ENCODE measurements at regions not wholly inside any gene's neighbourhood (a gene's known extent, or its start where the extent isn't known, plus 50 kb on each side); places are given as distances from the start of the nearest gene placed in this dataset.
A peak's percentile ranks its signal among the peaks of the same experiment; 100 is the strongest.
"Not testable (repeated sequence)": the region's sequence is repeated elsewhere in the genome, so short reads cannot be mapped to it uniquely, and the experiment has no call there.

DNA sequence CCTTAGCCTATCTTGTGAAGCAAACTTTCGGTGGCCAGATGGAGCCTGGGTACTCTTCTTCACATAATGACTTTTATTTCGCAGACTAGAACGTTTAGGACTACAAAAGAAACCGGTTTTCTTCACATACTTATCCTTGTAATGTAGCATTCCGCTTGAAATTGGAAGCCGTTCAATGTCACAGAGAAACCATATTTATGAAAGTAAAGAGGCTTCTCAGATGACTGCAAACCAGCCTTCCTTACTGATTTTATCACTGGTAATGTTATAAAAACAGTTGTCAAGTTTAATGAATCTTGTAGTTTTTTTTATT, 94.1 kb downstream of the PPIAL4G start:
- Mint-ChIP-seq H3K27me3 (no peaks in the 10 kb centered on the region), H3K4me1 (peaks cover 16 to 37% (median 30%) of the 10 kb centered on the region in 3 donors), H3K36me3 (no peaks in the 10 kb centered on the region), H3K27ac (peak overlapping the region; percentile 87 to 100 (median 100)), H3K9me3 (no peaks in the 10 kb centered on the region), H3K4me3 (peak overlapping the region; percentile 83 to 99 (median 98))

DNA sequence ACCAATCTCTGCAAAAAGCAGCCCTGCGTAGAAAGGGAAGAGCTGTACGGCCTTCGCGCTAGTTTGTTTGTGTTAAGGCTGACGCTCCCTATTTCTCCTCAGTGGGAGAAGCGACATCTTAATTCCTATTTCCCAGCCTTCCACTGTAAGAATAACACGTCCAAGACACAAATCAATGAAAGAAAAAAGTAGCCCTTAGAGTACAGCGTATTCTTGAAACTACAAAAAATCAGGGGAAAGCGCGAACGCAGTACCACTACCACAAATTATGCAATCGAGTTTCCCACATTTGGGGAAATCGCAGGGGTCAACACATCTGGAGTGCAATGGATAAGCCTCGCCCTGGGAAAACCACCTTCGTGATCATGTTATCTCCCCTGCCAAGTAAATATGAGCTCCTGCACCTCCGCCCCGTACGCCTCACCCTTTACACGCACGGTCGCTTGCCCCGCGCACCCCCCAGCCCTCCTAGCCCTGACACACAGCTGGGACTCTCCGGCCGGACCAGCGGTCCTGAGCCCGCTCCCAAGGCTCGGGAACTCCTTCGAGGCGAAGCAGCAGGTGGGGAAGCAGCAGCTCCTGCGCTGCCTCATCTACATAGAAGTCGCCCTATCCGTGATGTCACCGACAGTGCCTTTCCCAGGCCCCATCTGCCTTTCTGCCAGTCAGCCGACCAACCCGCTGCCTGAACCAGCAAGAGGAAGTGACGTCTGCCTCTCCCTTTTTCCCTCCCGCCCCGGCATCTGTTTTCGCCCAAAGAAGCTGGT, 94.7 kb downstream of the PPIAL4G start:
- H3K4me1 Mint-ChIP-seq: peaks cover 16 to 37% (median 30%) of the 10 kb centered on the region in 3 donors
- peak overlapping the region; percentile 83 to 99 (median 98) for H3K4me3 Mint-ChIP-seq
- no peaks in the 10 kb centered on the region for H3K9me3 Mint-ChIP-seq
- H3K27ac Mint-ChIP-seq: peak overlapping the region; percentile 87 to 100 (median 100)
- no peaks in the 10 kb centered on the region for H3K27me3 Mint-ChIP-seq
- no peaks in the 10 kb centered on the region for H3K36me3 Mint-ChIP-seq

DNA sequence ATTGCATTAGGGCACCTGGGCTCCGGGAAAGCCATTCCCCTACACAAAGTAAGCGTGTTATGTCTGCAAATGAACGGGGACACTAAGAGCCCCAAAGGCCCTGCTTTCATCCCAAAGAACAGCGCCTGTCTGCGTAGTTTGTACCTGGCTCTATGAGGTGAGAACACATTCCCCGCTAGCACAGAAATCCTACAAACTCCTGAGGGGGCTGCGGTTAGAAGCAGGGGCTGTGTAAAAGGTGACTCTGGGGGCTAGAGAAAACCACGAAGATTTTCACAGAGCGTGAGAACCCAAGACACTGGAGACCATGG, 95.2 kb downstream of the PPIAL4G start:
- Mint-ChIP-seq H3K4me1 (peaks cover 16 to 39% (median 30%) of the 10 kb centered on the region in 3 donors), H3K4me3 (peak overlapping the region; percentile 83 to 99 (median 98)), H3K27ac (peak overlapping the region; percentile 87 to 100 (median 100))
- H3K9me3 Mint-ChIP-seq, H3K36me3 Mint-ChIP-seq, H3K27me3 Mint-ChIP-seq: not testable (repeated sequence)

DNA sequence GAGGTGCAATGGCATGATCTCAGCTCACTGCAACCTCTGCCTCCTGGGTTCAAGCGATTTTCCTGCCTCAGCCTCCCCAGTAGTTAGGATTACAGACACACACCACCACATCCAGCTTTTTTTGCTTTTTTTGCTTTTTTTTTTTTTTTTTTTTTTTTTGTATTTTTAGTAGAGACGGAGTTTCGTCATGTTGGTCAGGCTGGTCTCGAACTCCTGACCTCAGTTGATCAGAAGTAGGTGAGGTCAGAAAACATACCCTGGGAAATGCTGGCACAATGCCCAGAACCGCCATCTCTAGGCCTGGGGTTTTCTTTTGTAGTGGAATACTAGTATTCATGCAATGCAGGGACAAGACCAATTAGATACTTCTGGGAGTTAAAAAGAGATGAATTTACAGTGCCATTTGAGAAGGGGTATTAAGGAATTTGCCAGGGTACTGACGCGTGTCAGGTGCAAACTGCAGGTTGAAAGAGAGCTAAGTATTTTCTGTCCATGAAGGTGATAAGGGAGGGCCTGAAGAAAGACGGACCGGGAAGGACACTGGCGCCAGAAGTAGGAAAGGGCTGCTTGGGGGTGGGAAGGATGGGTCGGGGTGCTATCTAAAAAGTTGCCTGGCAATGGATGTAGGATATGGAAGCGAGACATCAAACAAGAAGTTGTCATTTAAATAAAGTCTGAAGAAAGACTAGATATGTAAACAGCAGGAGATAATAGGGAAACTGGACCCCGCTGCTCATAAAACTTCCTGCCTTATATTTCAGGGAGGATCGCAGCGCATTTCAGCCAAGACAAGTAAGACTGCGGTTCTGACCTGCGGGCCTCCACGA, 95.8 kb downstream of the PPIAL4G start:
- Mint-ChIP-seq H3K4me3 (peak overlapping the region in 3 of 4 donors; percentile 55 to 97 (median 83)), H3K4me1 (peaks cover 16 to 39% (median 30%) of the 10 kb centered on the region in 3 donors), H3K27ac (peak overlapping the region; percentile 87 to 100 (median 100))
- not testable (repeated sequence) for H3K36me3 Mint-ChIP-seq, H3K9me3 Mint-ChIP-seq, H3K27me3 Mint-ChIP-seq

DNA sequence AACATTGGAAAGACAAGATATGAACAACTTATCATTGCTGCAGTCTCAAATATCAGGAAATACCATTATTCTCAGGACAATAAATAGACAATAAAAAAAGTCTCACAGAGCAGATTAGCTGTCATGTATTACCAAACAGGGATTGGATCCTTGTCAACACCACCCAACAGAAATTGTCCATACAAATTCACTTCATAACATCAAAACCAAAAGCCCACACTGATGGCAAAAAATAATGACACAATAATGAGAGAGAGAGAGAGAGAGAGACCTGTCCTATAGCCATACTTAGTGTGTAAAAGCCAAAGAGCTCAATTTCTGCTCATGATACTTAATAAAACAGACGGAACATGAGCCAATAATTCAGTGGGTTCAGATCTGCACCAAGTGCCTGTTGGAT, 96.5 kb downstream of the PPIAL4G start:
- Mint-ChIP-seq H3K27me3 (no peaks in the 10 kb centered on the region), H3K9me3 (no peaks in the 10 kb centered on the region), H3K4me3 (peak overlapping the region in 2 of 4 donors; percentile 4 to 13), H3K4me1 (peaks cover 16 to 39% (median 30%) of the 10 kb centered on the region in 3 donors), H3K27ac (peak overlapping the region; percentile 70 to 87 (median 87)), H3K36me3 (no peaks in the 10 kb centered on the region)

DNA sequence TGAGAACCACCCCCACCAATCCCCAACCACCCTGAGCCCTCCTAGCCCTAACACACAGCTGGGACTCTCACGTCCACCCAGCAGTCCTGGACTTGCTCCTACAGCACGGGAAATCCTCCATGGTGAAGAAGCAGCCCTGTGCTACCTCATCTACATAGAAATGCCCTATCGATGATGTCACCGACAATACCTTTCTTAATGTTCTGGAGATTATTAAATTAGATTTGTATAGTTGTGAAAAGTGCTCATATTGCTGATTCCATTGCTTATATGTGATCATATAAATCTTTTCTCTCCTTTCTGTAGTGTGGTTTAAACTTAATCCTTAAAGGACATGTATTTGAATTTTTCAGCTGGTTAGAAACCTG, 97.1 kb downstream of the PPIAL4G start:
- H3K9me3 Mint-ChIP-seq, H3K27me3 Mint-ChIP-seq, H3K36me3 Mint-ChIP-seq: not testable (repeated sequence)
- H3K4me3 Mint-ChIP-seq: peak overlapping the region in 2 of 4 donors; percentile 13 to 67
- peak overlapping the region in 2 of 3 donors; percentile 87 to 88 for H3K27ac Mint-ChIP-seq
- peaks cover 16 to 39% (median 30%) of the 10 kb centered on the region in 3 donors for H3K4me1 Mint-ChIP-seq

DNA sequence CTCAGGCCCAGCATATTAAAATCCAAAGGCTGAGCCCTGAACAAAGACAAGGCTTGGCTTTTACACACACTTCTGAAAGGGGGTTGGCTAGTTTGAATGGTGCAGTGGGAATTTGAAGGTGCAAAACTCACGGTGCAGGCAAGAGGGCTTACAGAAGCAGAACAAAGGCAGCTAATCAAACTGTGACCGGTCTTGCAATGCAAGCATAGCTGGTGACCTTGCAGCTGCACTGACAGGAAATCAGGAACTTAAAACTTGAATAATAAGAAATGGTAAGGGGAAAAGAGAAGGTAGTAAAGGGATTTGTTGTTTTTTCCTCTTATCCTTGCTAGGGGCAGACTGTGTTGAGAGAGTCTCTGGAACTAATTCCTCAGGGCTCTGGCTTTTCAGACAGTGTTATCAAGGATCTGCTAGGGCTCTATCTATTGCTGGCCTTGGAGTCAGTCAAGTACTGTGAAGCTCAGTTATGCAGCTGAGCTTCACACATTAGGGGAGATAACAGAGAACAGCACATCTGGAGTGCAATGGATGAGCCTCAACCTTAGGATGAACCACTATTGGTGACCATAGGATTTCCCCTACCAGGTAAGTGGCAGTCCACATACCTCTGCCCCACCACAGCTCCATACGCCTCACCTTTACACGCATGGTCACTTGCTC, 97.6 kb downstream of the PPIAL4G start:
- Mint-ChIP-seq H3K4me1 (peaks cover 16 to 39% (median 30%) of the 10 kb centered on the region in 3 donors), H3K4me3 (peak overlapping the region in 3 of 4 donors; percentile 13 to 63 (median 43)), H3K27ac (peak overlapping the region in 2 of 3 donors; percentile 87 to 88), H3K9me3 (no peaks in the 10 kb centered on the region), H3K36me3 (no peaks in the 10 kb centered on the region), H3K27me3 (no peaks in the 10 kb centered on the region)

DNA sequence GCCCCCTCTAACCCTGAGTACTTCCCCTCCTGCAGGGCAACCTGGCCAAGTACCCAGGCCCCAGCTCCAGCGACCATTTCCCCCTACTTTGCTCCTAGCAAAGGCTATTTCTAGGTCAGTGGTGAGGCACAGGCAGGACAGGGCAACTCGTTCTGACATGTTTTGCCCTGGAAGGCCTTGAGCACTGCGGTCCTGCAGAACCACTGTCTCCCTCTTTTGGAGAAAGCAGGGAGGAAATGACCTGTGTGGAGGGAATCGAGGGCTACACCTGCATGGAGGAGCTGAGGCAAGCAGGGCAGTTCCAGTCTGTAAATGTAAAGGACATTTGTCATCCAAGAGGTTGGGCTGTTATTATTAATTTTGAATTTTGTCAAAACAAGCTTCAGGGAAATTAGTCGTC, 99.1 kb downstream of the PPIAL4G start:
- H3K27ac Mint-ChIP-seq: no peak overlapping the region
- H3K36me3 Mint-ChIP-seq: no peaks in the 10 kb centered on the region
- no peaks in the 10 kb centered on the region for H3K9me3 Mint-ChIP-seq
- no peak overlapping the region for H3K4me3 Mint-ChIP-seq
- H3K27me3 Mint-ChIP-seq: peaks cover 7% of the 10 kb centered on the region
- H3K4me1 Mint-ChIP-seq: peaks cover 14 to 40% (median 30%) of the 10 kb centered on the region in 3 donors

DNA sequence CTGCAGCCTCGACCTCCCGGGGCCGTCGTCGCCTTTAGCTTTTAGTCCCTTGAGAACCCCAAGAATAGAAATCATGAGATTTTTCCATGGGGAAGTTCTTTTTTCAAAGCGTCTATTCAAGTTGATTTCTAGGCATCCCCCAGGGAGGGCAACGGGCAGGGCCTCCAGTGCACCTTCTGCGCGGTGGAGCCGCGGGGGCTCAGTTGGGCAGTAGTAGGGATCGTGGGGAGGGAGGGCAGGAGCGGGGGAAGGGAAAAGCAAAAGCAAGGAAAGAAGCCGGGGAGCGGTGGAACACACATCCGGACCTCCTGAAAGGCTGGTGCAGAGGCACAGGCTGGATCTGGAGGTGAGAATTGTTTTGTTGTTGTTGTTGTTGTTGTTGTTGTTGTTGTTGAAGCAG, 103.4 kb downstream of the PPIAL4G start:
- Mint-ChIP-seq H3K9me3 (no peaks in the 10 kb centered on the region), H3K27me3 (peaks cover 7% of the 10 kb centered on the region), H3K4me3 (peak overlapping the region in 3 of 4 donors; percentile 57 to 80 (median 71)), H3K27ac (no peak overlapping the region), H3K36me3 (no peaks in the 10 kb centered on the region), H3K4me1 (peaks cover 0 to 4% (median 4%) of the 10 kb centered on the region in 3 donors)

DNA sequence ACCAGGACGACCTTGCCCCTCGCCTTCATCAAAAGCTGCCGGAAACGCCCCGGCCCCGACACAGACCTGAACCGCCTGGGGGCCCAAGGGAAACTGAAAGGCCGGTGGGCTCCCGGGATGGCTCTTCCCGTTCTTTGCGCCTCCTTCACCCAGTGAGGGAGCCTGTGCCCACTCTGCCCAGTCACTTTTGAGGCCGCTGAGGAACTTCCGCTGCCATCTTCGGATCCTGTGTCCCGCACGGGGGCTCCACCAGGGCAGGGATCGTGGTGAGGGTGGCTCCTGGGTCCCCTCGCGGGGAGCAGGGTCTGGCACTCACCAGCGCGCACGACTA, 104.0 kb downstream of the PPIAL4G start:
- H3K27me3 Mint-ChIP-seq: peaks cover 7% of the 10 kb centered on the region
- H3K4me3 Mint-ChIP-seq: peak overlapping the region in 2 of 4 donors; percentile 57 to 71
- H3K9me3 Mint-ChIP-seq: no peaks in the 10 kb centered on the region
- H3K27ac Mint-ChIP-seq: no peak overlapping the region
- no peaks in the 10 kb centered on the region for H3K36me3 Mint-ChIP-seq
- H3K4me1 Mint-ChIP-seq: peaks cover 0 to 4% (median 0%) of the 10 kb centered on the region in 3 donors

DNA sequence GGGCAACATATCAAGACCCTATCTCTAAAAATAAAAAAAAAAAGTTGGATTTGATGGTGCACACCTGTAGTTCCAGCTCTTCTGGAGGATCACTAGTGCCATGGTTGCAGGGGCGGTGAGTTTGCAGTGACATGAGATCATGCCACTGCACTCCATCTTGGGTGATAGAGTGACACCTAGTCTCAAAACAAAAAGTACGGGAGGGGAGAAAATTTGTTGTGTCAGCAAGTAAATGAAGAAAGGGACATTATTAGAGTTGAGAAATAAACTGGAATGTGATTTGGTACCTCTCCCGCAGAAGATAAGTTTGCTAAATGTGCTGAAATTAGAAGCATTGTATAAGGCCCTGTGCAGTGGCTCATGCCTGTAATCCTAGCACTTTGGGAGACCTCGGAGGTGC, 105.1 kb downstream of the PPIAL4G start:
- not testable (repeated sequence) for H3K4me3 Mint-ChIP-seq, H3K4me1 Mint-ChIP-seq, H3K9me3 Mint-ChIP-seq, H3K27ac Mint-ChIP-seq, H3K27me3 Mint-ChIP-seq, H3K36me3 Mint-ChIP-seq

DNA sequence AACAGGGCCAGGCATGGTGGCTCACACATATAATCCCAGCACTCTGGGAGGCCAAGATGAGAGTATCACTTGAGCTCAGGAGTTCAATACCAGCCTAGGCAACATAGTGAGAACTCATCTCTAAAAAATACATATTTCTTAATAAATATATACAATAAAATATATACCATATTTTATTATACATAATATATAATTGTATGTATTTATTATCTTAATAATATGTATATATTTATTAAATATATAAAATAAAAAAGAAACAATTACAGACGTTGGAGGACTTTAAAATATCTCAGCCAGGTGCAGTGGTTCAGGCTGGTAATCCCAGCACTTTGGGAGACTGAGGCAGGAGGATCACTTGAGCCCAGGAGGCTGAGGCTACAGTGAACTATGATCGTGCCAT, 106.1 kb downstream of the PPIAL4G start:
- H3K27ac Mint-ChIP-seq, H3K36me3 Mint-ChIP-seq, H3K9me3 Mint-ChIP-seq, H3K27me3 Mint-ChIP-seq, H3K4me3 Mint-ChIP-seq: not testable (repeated sequence)
- H3K4me1 Mint-ChIP-seq: peaks cover 9 to 14% (median 11%) of the 10 kb centered on the region in 3 donors

DNA sequence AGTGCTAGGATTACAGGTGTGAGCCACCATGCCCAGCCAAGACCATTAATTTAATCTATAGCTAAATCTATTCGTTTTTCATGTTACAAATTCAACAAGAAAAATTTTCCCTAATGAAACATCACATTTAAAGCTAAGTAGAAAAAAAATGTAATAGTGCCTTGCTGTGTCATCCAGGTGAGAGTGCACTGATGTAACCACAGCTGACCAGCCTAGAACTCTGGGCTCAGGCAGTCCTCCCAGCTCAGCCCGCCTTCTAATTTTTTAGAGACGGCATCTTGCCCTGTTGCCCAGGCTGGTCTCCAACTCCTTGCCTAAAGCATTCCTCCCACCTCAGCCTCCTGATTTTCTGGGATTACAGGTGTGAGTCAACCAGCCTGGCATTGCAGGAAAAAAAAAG, 109.0 kb downstream of the PPIAL4G start:
- Mint-ChIP-seq H3K27ac (no peak overlapping the region), H3K4me3 (peak overlapping the region in 1 of 4 donors; percentile 33), H3K27me3 (no peaks in the 10 kb centered on the region), H3K36me3 (no peaks in the 10 kb centered on the region), H3K4me1 (peaks cover 16 to 19% (median 16%) of the 10 kb centered on the region in 3 donors), H3K9me3 (no peaks in the 10 kb centered on the region)

DNA sequence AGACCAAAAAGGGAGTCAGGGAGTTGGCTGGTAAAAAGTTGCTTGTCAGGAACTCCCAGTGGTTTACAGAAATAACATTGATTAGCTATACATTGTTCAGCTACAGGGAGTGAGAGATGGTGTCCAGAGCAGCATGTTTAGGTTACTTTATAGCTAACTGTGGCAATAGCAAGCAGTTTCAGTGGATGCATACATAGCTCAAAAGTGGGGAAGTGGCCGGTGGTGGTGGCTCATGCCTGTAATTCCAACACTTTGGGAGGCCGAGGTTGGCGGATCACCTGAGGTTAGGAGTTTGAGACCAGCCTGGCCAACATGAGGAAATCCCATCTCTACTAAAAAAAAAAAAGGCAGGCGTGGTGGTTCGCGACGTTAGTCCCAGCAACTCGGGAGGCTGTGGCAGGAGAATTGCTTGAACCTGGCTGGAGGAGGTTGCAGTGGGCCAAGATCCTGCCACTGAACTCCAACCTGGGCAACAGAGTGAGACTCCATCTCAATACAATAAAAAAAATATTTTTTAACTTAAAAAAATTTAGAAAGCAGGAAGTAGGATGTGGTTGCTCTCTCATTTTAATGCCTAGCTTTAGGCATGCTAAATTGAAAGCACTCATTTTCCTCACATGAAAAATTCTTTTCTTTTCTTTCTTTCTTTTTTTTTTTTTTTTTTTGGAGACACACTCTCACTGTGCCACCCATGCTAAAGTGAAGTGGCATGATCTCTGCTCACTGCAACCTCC, 109.7 kb downstream of the PPIAL4G start:
- Mint-ChIP-seq H3K27me3 (no peaks in the 10 kb centered on the region), H3K4me3 (peak overlapping the region in 2 of 4 donors; percentile 49 to 69), H3K27ac (peak overlapping the region in 1 of 3 donors; percentile 48), H3K4me1 (peaks cover 16 to 19% (median 16%) of the 10 kb centered on the region in 3 donors), H3K9me3 (no peaks in the 10 kb centered on the region), H3K36me3 (no peaks in the 10 kb centered on the region)

DNA sequence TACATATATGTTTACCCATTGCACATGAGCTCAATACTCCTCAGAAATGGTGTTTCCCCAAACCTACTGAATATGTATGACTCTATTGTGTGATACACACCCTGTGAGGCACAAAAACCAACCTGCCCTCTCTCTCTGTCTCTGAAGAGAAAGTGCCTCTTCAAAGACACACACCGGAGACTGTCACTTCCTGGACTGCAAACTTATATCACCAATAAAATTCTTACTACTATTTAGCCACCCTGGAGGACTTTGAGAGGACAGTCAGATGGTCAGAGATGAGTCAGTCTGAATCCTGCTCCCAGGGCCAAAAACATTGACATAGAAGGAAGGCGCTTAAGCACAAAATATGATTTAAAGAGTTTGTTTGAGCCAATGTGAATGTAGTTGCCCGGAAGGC, 110.4 kb downstream of the PPIAL4G start:
- Mint-ChIP-seq H3K27me3 (no peaks in the 10 kb centered on the region), H3K9me3 (no peaks in the 10 kb centered on the region), H3K36me3 (no peaks in the 10 kb centered on the region), H3K4me1 (peaks cover 16 to 19% (median 16%) of the 10 kb centered on the region in 3 donors), H3K27ac (peak overlapping the region in 1 of 3 donors; percentile 48), H3K4me3 (peak overlapping the region in 1 of 4 donors; percentile 69)

All from IgD-negative memory B cell (primary cell).